HG02852 (cell line): ENCODE measurements at regions not wholly inside any gene's neighbourhood (a gene's known extent, or its start where the extent isn't known, plus 50 kb on each side); places are given as distances from the start of the nearest gene placed in this dataset.

Source experiments
- ATAC-seq: cut with Tn5 transposase; IDR thresholded peaks from one replicate; pipeline ENCODE4 v1.9.1; 2021; ENCODE audit warnings: mild to moderate bottlenecking, moderate library complexity; ENCODE audit not compliant: unreplicated experiment

GRCh38 chr13:61485128-61485765 is 69.6 kb upstream of the PCDH20 start:
- ATAC-seq = no peak

- no peak for ATAC-seq
These were observed 62.0 kb upstream of the PCDH20 start for GRCh38 chr13:61477619-61478018.

GRCh38 chr13:61470786-61471185 is 55.1 kb upstream of the PCDH20 start:
- no peak for ATAC-seq

GRCh38 chr13:61466280-61466679 is 50.6 kb upstream of the PCDH20 start:
- no peak for ATAC-seq
